ENCODE measurements at regions not wholly inside any gene's neighbourhood (a gene's known extent, or its start where the extent isn't known, plus 50 kb on each side); places are given as distances from the start of the nearest gene placed in this dataset.

- no peak for TF ChIP-seq CTCF (IDR thresholded peaks at IDR 0.05; ENCODE audit: insufficient read depth, low read depth, low read length)
- H3K4me3 ChIP-seq (ENCODE audit: low read depth, low read length): no peak overlapping the region
- DNase-seq (ENCODE audit: low read depth): no peak
Observed at GRCh38 chr7:155878674-155879073, 66.4 kb upstream of the SHH start.

GRCh38 chr7:155878250-155878649 is 66.0 kb upstream of the SHH start:
- no peak for TF ChIP-seq CTCF (IDR thresholded peaks at IDR 0.05; ENCODE audit: insufficient read depth, low read depth, low read length)
- no peak for DNase-seq (ENCODE audit: low read depth)
- no peak overlapping the region for H3K4me3 ChIP-seq (ENCODE audit: low read depth, low read length)

- TF ChIP-seq CTCF (IDR thresholded peaks at IDR 0.05; ENCODE audit: insufficient read depth, low read depth, low read length): no peak
- H3K4me3 ChIP-seq (ENCODE audit: low read depth, low read length): no peak overlapping the region
- no peak for DNase-seq (ENCODE audit: low read depth)
Observed at GRCh38 chr7:155877167-155877566, 64.9 kb upstream of the SHH start.

- H3K4me3 ChIP-seq (ENCODE audit: low read depth, low read length): no peak overlapping the region
- no peak for TF ChIP-seq CTCF (IDR thresholded peaks at IDR 0.05; ENCODE audit: insufficient read depth, low read depth, low read length)
- no peak for DNase-seq (ENCODE audit: low read depth)
Observed at GRCh38 chr7:155874411-155874810, 62.1 kb upstream of the SHH start.

- DNase-seq (ENCODE audit: low read depth): no peak
- H3K4me3 ChIP-seq (ENCODE audit: low read depth, low read length): no peak overlapping the region
- TF ChIP-seq CTCF (IDR thresholded peaks at IDR 0.05; ENCODE audit: insufficient read depth, low read depth, low read length): no peak
Observed at GRCh38 chr7:155874010-155874409, 61.7 kb upstream of the SHH start.

GRCh38 chr7:155872678-155873369 is 60.6 kb upstream of the SHH start:
- TF ChIP-seq CTCF (IDR thresholded peaks at IDR 0.05; ENCODE audit: insufficient read depth, low read depth, low read length): no peak
- DNase-seq (ENCODE audit: low read depth): no peak
- H3K4me3 ChIP-seq (ENCODE audit: low read depth, low read length): no peak overlapping the region

- no peak overlapping the region for H3K4me3 ChIP-seq (ENCODE audit: low read depth, low read length)
- no peak for DNase-seq (ENCODE audit: low read depth)
- TF ChIP-seq CTCF (IDR thresholded peaks at IDR 0.05; ENCODE audit: insufficient read depth, low read depth, low read length): no peak
Observed at GRCh38 chr7:155871211-155871610, 58.9 kb upstream of the SHH start.
